NCI-H748 treated with DMSO at 0.1 percent for 48 hours (cell line): ENCODE measurements at regions not wholly inside any gene's neighbourhood (a gene's known extent, or its start where the extent isn't known, plus 50 kb on each side); places are given as distances from the start of the nearest gene placed in this dataset.
A peak's percentile ranks its signal among the peaks of the same experiment; 100 is the strongest.
"Not testable (repeated sequence)": the region's sequence is repeated elsewhere in the genome, so short reads cannot be mapped to it uniquely, and the experiment has no call there.

Source experiments
- DNase-seq: peaks from one replicate; lab custom pipeline; 2025; lab: John Stamatoyannopoulos, UW

DNA sequence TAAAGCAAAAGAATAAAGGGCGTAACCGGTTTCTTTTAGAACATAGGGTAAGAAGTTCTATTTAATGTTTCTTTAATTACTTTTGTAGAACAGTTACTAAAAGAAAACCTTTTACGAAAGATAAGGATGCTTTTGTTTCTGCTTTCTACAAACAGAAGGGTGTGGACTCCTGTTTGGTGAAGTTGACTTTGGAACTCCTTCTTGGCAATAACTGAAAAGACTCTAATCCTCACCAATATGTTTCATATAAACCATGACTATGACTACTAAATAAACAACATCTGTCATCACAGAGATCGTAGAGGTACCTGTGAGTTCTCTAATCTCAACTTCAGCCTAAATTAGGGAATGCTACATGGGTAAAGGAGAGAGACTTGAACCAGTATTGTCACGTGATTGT lies 210.8 kb upstream of the FLRT2 start:
- DNase-seq, result no peak

DNA sequence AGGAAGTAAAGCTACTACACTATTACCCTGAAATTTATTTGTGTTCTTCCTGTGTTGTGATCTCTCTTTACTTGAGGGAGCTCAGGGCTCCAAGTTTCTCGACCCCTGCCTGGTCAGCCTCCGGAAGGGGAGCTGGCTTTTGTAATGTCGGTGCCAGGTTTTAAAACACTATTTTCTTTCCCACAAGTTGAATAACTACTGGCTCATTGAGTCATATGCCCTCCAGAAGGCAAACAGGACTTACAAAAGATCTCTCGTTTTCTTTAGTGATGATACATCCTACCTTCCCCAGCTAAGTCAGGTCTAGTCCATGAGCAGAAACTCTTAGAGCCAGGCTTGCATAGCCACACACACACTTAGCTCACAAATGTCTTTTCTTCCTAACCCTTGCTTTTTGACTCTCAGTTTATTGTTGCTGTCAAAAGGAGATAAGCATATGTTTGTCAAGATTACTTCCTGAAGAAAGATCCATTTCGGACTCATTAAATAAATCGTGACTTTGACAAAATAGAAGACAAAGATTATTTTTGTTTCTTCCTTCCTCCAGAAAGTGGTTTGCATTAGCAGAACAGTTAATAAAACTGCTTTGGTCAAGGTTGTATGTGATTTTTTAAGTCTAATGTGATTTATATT lies 209.8 kb upstream of the FLRT2 start:
- DNase-seq, result no peak

DNA sequence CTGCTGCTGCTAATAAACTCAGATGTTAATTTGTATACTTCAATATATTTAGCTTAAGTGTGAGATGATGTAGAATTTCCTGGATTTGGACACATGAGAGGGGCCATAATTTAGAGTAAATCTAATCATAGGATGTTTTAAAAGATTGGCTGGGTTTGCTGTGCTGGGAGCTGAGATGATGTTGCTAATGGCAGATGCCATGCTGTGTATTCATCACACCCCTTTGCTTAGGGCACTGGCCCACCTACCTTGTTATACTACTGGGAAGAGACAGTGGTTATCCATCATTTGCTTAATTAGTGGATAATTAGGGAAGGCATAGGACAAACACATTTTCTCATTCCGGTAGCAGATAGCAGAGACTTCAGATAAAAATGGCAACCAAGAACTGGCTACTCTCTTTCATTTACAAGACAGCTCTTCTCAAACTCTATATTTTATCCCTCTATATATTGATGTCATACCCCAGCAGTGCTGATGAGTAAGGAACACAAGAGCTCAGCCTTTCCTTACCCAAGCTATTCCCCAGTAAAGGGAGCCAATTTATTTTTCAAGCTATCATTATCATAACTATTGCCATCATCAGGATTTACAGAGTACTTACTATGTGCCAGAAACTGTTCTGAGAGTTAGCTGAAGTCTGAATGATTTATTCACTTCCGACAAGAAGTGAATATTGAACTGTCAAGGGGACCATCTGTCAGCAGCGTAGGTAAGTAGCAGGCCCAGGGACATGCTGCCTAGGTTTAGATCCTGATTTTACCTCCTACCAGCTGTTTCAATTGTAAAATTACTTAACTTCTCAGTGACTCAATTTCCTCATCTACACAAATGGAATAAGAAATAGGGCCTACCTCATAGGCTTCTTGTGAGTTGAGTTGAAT lies 204.6 kb upstream of the FLRT2 start:
- peak; percentile 55 for DNase-seq

DNA sequence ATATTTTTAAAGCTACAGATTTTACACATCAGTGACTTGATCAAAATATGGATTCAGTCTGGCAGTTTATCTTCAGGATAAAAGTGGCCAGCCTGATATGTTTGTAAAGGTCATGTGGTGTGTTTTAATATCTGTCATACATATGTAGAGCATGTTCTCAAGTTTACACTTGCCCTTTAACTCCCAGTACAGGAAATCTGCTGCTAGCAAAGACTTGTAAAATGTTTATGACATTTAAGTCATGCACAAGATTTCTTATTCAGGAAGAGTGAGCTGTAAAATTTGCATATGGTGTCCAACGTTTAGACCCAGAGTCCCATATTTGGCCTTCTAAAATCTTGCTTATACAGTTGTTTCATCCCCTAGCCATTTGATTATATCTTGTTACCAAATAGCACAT lies 197.5 kb upstream of the FLRT2 start:
- no peak for DNase-seq

DNA sequence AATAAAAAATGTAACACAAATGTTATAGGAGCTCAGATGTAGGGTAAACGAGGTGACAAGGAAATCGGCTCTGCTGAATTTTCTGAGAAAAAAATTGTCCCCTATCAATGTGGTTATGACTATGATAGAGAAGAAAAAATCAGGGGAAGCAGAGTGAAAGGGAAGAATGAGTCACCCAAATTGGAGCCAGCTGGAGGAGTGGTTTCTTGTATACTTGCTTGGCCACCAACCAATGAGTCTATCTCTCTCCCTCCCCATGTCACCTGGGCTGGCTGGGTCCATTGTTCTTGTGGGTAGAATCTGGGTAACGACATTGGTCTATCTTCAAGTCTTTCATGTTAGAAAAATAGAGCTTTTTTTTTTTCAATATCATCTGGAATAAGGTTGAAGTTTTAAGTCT lies 196.6 kb upstream of the FLRT2 start:
- DNase-seq, result no peak

DNA sequence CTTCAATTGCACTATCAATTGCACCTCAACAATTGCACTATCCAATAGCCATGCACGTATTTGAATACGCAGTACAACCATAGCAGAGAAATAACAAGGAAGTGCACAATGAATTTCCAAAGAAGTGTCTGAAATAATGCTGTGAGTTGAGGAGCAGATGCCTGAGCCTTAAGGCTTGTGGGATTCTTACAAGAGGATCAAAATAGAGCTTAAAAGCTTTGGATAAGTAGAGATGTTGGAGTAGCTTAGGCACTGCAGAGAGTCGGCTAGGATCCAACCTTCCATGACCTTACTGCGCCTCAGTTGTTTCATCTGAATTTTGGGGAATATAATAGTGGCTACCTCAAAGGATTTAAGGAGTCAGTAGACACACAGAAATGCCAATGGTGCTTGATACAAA lies 196.1 kb upstream of the FLRT2 start:
- DNase-seq, result no peak

DNA sequence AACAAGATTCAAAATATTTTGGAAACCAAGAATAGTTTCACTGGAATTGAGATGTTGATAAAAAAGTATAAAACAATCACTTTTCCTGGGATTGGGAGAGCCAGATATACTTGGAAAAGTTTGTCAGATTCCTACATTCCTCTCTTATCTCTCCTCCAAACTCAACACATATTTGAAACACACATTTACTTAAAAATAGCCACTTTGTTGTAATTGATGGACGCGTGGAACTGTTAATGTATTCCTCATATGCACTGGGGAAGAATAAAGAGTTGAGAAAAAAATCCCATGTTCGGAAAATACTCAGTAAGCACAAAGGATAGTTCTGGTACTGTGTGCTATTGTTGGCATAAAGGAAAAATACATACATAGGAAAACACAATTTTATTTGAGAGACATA lies 195.6 kb upstream of the FLRT2 start:
- DNase-seq, result no peak

DNA sequence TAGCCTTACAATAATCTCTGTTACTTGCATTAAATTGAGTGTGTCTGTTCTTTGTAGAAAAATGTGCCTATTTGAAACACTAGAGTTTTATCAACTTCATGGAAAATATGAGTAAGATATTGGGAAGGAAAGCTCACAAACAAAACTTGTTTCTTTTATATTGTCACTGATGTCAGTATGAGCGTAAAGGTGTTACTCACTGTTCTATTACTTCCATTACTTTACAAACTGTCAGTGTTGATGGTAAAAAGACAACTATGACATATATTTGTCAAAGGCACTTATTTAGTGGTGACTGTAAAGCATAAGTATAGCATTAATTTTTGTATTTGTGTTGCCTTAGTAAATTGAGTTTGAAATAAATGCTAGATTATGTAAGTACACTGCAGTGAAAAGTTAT lies 193.7 kb upstream of the FLRT2 start:
- no peak for DNase-seq

DNA sequence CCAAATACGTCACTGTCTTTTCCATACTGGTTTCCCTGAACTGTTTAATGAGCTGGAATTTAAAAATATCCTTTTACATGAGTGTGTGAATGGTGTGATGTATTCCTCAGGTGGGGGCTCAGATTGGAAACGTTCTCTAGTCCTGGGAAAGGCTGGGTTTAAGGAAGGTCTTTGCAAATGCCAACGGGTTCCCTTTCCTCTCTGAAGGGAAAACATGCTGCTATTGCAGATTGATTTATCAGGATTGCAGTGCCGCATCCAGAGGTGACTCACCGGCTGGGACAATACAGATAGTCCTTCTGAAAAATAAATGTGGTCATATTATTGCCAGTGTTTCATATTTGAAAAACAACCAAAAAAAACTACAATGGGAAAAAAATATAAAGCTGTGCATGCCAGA lies 193.1 kb upstream of the FLRT2 start:
- DNase-seq, result no peak

DNA sequence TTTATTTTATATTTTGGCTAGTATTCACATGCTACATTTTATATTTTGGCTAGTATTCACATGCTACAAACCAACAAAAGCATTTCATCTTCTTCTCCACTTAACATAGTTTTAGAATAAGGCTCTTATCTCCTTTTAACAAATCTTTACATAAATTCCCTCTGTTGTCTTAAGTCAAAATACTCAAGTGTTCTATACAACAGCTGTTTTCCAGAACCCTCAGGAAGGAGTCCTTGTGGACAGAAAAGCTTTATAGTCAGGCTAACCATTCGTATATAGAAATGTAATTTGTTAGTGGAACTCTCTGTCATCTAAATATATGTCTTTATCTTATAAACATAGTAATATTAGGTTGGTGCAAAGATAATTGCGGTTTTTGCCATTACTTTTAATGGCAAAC lies 191.0 kb upstream of the FLRT2 start:
- DNase-seq, result no peak

DNA sequence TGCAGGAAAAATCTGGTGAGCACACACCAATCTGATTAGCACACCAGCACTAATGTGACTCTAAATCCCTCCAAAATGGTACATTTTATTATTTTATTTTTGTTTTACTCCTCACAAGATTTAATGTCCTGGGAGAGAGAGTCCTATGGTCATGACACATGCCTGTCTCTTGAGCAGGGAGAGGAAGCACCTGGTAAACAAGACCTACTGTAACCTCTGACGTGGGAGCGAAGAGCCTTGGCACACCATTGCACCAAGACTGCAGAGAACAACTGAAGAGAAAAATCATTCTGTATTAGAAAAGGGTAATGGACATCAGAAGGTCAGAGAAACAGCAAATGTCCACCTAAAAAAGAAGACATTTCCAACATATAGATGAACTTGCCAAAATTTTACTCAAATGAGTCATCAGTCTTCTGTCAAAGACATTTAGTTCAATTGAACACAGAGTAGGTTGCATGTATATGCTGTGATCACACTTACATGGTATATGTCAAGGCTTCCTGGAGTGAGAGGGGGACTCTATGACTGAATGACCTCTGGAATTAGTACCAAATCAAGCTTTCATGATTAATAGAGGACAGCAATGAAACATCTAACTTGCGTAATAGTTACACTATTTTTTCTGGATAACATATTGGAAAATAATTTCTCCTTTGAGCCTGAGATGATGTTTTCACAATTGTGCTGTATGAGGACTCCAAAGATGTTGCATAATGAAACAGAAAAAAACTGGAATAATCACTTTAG lies 186.9 kb upstream of the FLRT2 start:
- no peak for DNase-seq

DNA sequence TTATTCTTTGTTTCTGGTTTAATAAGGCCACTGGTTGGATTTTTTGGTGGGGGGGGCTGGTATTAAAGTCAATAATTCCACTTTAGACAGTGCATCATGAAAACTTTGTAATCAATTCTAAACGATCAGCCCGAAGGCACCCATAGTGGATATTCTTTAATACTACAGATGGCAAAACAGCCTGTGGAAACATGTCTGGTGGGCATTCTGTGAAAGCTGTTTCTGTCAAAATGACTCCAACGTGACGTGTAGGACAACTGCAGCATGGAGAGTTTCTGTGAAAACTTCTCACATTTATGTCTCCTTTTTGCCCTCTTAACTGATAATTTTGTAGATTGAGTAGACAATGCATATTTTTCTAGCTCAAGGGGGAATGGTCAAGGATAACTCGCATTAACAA lies 185.8 kb upstream of the FLRT2 start:
- no peak for DNase-seq

DNA sequence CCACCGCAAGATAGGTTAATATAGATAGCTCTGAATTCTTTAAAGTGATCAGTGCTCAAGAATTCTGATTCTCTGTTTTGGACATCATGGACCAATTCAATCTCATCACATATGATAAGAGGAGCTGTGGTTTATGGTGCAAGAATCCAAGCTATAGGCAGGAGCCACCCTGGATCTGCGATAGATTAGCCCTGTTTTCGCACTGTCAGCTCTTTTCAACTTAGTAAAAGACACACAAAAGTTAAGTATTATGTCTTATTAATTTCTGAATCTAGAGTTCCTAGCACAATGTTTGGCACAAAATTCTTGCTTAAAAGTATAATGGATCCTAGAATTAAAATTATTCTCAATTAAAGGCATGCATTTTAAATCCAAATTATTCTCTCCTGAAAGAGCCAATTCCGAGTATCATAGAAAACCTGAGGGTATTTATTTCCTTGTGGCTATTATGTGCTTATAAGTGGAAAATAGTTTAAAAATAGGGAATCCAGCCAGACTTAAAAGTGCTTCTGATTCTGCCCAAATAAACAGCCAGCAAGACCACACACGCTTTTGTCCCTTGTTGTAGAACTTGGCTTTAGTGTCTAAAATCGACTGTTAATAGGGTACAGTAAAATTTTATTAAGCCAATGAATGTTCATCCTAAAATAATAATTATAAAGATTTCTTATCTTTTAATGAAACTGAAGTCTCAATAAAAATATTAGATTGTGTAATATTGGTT lies 184.9 kb upstream of the FLRT2 start:
- no peak for DNase-seq

DNA sequence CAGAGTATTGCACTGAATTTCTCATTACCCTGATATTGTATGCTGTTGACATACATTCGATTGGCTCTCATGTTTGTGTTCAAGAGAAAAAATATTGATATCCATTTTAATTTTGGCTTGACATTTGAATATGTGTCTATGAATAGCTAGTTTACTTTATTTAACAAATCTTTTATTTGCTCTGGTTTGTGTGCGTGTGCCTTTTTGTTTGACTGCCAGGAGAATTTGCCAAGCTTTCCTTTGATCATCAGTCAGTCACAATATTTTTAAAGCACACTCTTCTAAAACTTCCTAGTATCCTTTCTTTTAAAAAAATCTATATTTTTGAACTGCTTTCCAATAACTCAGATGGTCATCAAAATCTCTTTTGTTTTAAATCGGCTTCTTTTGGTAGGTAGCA lies 179.3 kb upstream of the FLRT2 start:
- no peak for DNase-seq

DNA sequence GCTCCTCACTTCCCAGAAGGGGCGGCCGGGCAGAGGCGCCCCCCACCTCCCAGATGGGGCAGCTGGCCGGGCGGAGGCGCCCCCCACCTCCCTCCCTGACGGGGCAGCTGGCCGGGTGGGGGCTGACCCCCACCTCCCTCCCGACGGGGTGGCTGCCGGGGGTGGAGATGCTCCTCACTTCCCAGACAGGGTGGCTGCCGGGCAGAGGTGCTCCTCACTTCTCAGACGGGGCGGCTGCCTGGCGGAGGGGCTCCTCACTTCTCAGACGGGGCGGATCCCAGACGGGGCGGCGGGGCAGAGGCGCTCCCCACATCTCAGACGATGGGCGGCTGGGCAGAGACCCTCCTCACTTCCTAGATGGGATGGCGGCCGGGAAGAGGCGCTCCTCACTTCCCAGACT lies 177.4 kb upstream of the FLRT2 start:
- DNase-seq, result not testable (repeated sequence)

DNA sequence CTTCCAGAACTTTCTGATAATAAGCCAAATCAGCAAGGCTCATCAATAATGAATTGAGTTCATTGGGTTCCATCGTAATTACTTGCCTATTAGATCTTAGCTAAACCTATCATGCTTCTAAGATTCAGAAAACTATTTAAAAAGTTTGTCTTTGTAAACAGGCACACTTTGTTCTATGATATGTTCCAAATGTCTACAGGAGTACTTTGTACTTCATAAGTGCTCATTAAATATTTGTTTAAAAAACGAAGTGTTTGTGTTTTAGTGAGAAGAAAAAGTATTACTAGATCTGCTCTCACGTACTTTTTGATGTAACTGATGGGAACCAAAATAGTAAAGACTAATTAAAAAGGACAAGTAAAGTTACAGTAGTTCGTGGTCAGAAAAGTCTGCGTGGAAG lies 172.8 kb upstream of the FLRT2 start:
- no peak for DNase-seq

DNA sequence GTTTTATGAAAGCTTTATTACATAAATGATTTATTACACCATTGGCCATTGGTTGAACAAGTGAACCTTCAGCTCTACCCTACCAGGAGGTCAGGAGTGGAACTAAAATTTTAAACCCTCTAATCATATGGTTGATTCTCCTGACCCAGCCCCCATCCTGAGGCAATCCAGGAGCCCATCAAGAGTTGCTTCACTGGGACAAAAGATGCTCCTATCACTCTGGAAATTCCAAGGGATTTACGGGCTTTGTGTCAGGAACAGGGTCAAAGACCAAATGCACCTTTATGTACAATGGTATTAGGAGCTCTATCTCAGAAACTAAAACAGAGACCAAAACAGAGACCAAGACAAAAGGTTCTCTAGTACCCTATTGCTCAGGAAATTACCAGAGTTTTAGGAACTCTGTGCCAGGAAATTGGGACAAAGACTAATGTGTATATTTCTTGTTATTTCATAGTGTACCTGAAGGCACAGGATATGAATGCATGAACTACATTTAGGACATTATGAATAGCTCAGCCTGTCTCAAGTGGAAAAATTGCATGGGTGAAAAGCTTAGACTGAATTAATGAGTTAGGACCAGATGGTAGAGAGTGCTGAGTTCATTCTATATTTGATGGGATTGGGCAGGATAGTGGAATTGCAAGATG lies 171.7 kb upstream of the FLRT2 start:
- DNase-seq, result no peak

DNA sequence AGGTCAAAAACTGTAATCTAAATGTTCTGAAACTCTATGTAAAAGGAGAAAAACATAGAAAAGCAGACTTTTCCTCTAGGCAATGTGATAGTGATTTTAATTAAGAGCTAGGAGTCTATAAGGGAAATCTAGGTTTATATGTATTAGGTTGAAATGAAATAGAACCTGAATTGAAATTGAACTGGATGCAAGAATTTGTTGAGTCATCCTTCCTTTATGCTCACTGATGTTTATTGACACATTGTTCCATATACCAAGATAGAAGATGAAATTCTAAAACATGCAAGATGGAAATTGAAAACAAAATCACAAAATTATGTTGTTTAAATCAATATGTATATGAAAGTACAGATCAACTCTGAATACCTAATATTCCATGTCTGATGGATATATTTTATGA lies 170.4 kb upstream of the FLRT2 start:
- no peak for DNase-seq

DNA sequence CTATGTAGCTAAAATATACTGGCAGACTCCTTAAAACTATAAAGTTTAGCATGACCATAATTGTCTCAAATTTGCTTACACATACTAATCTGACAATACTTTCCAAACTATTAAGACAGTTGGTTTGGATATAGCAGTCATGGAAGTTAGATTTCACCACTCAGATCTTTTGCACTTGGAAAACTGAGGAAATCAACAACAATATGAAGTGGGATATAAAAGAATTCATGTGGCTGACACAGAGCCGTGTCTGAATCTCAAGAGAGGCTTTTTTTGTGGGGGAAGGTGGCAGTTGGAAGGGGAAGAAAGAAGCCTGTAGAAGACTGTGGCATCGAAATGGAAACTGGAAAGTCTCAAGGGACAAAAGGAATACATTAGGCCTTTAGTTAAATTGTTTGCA lies 166.6 kb upstream of the FLRT2 start:
- no peak for DNase-seq

DNA sequence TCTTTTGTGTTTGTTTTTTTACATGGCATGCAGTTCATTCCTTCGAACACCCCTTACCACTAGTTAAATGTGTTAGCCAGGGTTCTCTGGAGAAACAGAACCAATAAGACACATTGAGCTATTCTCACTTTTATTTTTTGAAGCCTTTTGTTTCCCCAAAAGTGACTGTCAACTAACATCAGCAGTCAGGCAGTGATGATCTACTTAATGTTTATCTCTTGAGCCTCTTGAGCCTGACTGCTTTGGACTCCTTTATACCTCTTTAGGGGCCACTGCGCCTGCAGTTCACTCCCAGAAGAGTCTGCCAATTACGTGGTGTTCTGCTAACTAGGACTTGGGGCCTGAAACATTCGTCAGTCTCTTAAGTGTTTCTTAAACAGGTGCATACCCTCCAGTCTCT lies 163.7 kb upstream of the FLRT2 start:
- no peak for DNase-seq

DNA sequence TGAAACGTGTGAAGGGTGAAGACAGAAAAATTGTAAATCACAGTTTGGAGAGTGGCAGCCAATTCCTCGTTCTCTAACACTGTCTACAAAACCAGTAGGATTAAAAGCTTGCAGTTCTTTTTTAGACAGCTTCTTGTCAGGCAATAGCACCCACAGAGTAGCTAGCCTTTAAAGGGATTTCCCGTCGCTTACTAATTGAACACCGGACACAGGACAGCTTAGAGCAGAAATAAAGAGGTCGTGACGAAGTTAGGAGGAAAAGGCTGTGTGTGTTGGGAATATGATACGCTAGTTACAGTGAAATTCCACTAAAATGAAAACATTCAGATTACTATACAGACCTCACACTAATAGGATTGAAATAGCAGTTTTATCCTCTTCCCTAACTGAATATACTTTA lies 149.1 kb upstream of the FLRT2 start:
- no peak for DNase-seq

DNA sequence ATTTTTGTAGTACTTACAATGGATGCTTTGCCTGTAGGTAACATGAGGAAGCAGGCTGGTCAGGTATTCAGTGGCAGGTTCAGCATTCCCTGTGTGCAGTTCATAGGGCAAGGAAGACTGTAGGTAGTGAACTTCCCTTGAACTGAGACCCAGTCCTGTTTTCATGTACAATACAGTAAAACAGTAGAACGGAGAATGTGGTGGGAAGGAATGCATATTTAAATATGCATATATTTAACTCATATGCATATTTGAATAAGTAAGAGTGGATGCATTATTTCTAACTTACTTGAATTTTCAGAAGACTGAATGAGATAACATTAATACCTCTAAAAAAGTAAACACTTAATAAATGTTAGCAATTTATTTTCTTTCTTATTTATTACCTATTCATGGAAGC lies 147.6 kb upstream of the FLRT2 start:
- no peak for DNase-seq
